ENCODE measurements at regions not wholly inside any gene's neighbourhood (a gene's known extent, or its start where the extent isn't known, plus 50 kb on each side); places are given as distances from the start of the nearest gene placed in this dataset.

GRCh38 chr4:111773858-111774257 is 371.4 kb upstream of the FAM241A start:
- no peak for TF ChIP-seq CTCF (IDR thresholded peaks at IDR 0.05; ENCODE audit: insufficient read depth, low read length, poor library complexity, severe bottlenecking)
- no peak for TF ChIP-seq EZH2phosphoT487 (conservative IDR thresholded peaks at IDR 0.05; ENCODE audit: low read length)
